Neuronal stem cell (in vitro differentiated cells): ENCODE measurements at regions not wholly inside any gene's neighbourhood (a gene's known extent, or its start where the extent isn't known, plus 50 kb on each side); places are given as distances from the start of the nearest gene placed in this dataset.
"Not testable (repeated sequence)": the region's sequence is repeated elsewhere in the genome, so short reads cannot be mapped to it uniquely, and the experiment has no call there.

Experiments used
- DNase-seq: peaks from one replicate; pipeline ENCODE4 v3.0.0-alpha.2; 2013; ENCODE audit warnings: low spot score
- H2AFZ ChIP-seq: one replicate; pipeline ENCODE4 v1.6.1; 2013; ENCODE audit warnings: mild to moderate bottlenecking, low read length, inconsistent platforms
- H2AK5ac ChIP-seq: 2 replicates; pipeline ENCODE4 v1.6.1; 2013; ENCODE audit warnings: low read depth, mild to moderate bottlenecking, inconsistent platforms, low read length, moderate library complexity, mixed read lengths
- H2BK120ac ChIP-seq: 2 replicates; pipeline ENCODE4 v1.6.1; 2013; ENCODE audit warnings: low read depth, mild to moderate bottlenecking, inconsistent platforms, low read length, moderate library complexity, mixed read lengths
- H2BK12ac ChIP-seq: one replicate; pipeline ENCODE4 v1.6.1; 2013; ENCODE audit warnings: low read length, inconsistent platforms
- H2BK15ac ChIP-seq: 2 replicates; pipeline ENCODE4 v1.6.1; 2013; ENCODE audit warnings: mild to moderate bottlenecking, low read length, inconsistent platforms, mixed read lengths
- H2BK5ac ChIP-seq: one replicate; pipeline ENCODE4 v1.6.1; 2013; ENCODE audit warnings: inconsistent platforms, mild to moderate bottlenecking, low read length, moderate library complexity
- H3K14ac ChIP-seq: one replicate; pipeline ENCODE4 v1.6.1; 2013; ENCODE audit warnings: low read length, inconsistent platforms
- H3K18ac ChIP-seq: 2 replicates; pipeline ENCODE4 v1.6.1; 2013; ENCODE audit warnings: low read length, inconsistent platforms
- H3K23ac ChIP-seq: 2 replicates; pipeline ENCODE4 v1.6.1; 2013; ENCODE audit warnings: low read depth, mild to moderate bottlenecking, mixed read lengths, low read length, inconsistent platforms; ENCODE audit not compliant: poor library complexity
- H3K27ac ChIP-seq: replicated peaks from 3 replicates; pipeline ENCODE4 v1.5.1; 2013; ENCODE audit warnings: low read length, inconsistent platforms
- H3K27me3 ChIP-seq, 3 experiments: 2 replicates each; pipeline ENCODE4 v1.6.1; 2013; ENCODE audit warnings: low read length in 3 of 3, mild to moderate bottlenecking in 2 of 3, inconsistent platforms in 1 of 3, low read depth in 1 of 3, mixed read lengths in 1 of 3, moderate library complexity in 1 of 3; ENCODE audit not compliant: control insufficient read depth in 3 of 3, insufficient read depth in 3 of 3
- H3K36me3 ChIP-seq, 2 donors: replicated peaks in 1 of 2; 2 replicates each; pipeline ENCODE4 v1.6.1; 2013; ENCODE audit warnings: low read length in 2 of 2; ENCODE audit not compliant: control insufficient read depth in 2 of 2, insufficient read depth in 2 of 2
- H3K4ac ChIP-seq: 2 replicates; pipeline ENCODE4 v1.6.1; 2013; ENCODE audit warnings: inconsistent platforms, mild to moderate bottlenecking, low read length, moderate library complexity
- H3K4me1 ChIP-seq, 2 donors: 1 replicate in 1 of 2; 2 replicates in 1 of 2; pipeline ENCODE4 v1.6.1; 2013; ENCODE audit warnings: low read length in 2 of 2, low read depth in 1 of 2; ENCODE audit not compliant: control insufficient read depth in 2 of 2, insufficient read depth in 1 of 2
- H3K4me2 ChIP-seq: one replicate; pipeline ENCODE4 v1.6.1; 2013; ENCODE audit warnings: mild to moderate bottlenecking, low read length, inconsistent platforms; ENCODE audit not compliant: insufficient read depth, poor library complexity, severe bottlenecking
- H3K4me3 ChIP-seq, 2 donors: 2 replicates each; pipeline ENCODE4 v1.5.1; 2013; ENCODE audit warnings: low read length in 2 of 2, mild to moderate bottlenecking in 2 of 2, inconsistent platforms in 1 of 2, moderate library complexity in 1 of 2
- H3K79me1 ChIP-seq: one replicate; pipeline ENCODE4 v1.6.1; 2013; ENCODE audit warnings: low read depth, mild to moderate bottlenecking, inconsistent platforms, low read length, moderate library complexity
- H3K9ac ChIP-seq: one replicate; pipeline ENCODE4 v1.6.1; 2013; ENCODE audit warnings: mild to moderate bottlenecking, low read depth, low read length, inconsistent platforms; ENCODE audit not compliant: poor library complexity
- H3K9me3 ChIP-seq, 2 donors: replicated peaks in 1 of 2; 2 replicates each; pipeline versions ENCODE3 to v1.6.1; 2013; ENCODE audit warnings: low read length in 2 of 2, mild to moderate bottlenecking in 2 of 2, inconsistent platforms in 1 of 2, low read depth in 1 of 2, mixed read lengths in 1 of 2, moderate library complexity in 1 of 2; ENCODE audit not compliant: control insufficient read depth in 2 of 2, insufficient read depth in 1 of 2
- H4K8ac ChIP-seq: one replicate; pipeline ENCODE4 v1.6.1; 2013; ENCODE audit warnings: low read depth, mild to moderate bottlenecking, inconsistent platforms, low read length, moderate library complexity
- H4K91ac ChIP-seq: one replicate; pipeline ENCODE4 v1.6.1; 2013; ENCODE audit warnings: low read length, low read depth, mild to moderate bottlenecking, inconsistent platforms; ENCODE audit not compliant: poor library complexity
- WGBS, 2 donors: extraction: QIAGEN DNeasy Blood & Tissue Kit; methylation state at CpG; one replicate each; pipeline ENCODE4 v1.1.7; 2013; ENCODE audit warnings: missing lambda C conversion rate in 2 of 2, mixed read lengths in 1 of 2; ENCODE audit not compliant: insufficient read length in 2 of 2, insufficient replicate concordance in 1 of 2; ENCODE audit errors: extremely low coverage in 2 of 2; 5-methylcytosine and 5-hydroxymethylcytosine counted together

GRCh38 chr7:128561116-128561722, 84.7 kb downstream of the METTL2B start:
- not testable (repeated sequence) for H3K14ac ChIP-seq, H3K9me3 ChIP-seq, H3K4me1 ChIP-seq, H3K79me1 ChIP-seq, H4K8ac ChIP-seq, H3K9ac ChIP-seq, DNase-seq, H2BK5ac ChIP-seq, H3K18ac ChIP-seq, H2AFZ ChIP-seq, H2BK12ac ChIP-seq, H3K4ac ChIP-seq, H3K23ac ChIP-seq, H2BK15ac ChIP-seq, H3K27ac ChIP-seq, H3K27me3 ChIP-seq, H2BK120ac ChIP-seq, H2AK5ac ChIP-seq, H4K91ac ChIP-seq, H3K4me3 ChIP-seq, H3K4me2 ChIP-seq
- no CpG with 5 or more reads among the region's 4 CpGs for WGBS, 2 donors
- H3K36me3 ChIP-seq = peaks cover 0 to 47% of the 10 kb centered on the region in 2 donors

GRCh38 chr7:128562795-128563194, 86.2 kb downstream of the METTL2B start:
- no CpG with 5 or more reads among the region's 5 CpGs for WGBS, 2 donors
- H2AFZ ChIP-seq, H3K79me1 ChIP-seq, H3K27ac ChIP-seq, H3K9me3 ChIP-seq, H3K4me1 ChIP-seq, H3K23ac ChIP-seq, H2BK12ac ChIP-seq, H4K91ac ChIP-seq, H2AK5ac ChIP-seq, H2BK15ac ChIP-seq, H3K4me2 ChIP-seq, H3K18ac ChIP-seq, H3K4ac ChIP-seq, H3K4me3 ChIP-seq, H2BK120ac ChIP-seq, H2BK5ac ChIP-seq, DNase-seq, H3K27me3 ChIP-seq, H4K8ac ChIP-seq, H3K9ac ChIP-seq, H3K14ac ChIP-seq: not testable (repeated sequence)
- peaks cover 0 to 51% of the 10 kb centered on the region in 2 donors for H3K36me3 ChIP-seq

GRCh38 chr7:128564123-128564700, 87.7 kb downstream of the METTL2B start:
- not testable (repeated sequence) for H4K8ac ChIP-seq, H3K27me3 ChIP-seq, H3K4me2 ChIP-seq, H3K4ac ChIP-seq, H3K18ac ChIP-seq, H4K91ac ChIP-seq, H2AK5ac ChIP-seq, H2AFZ ChIP-seq, H3K9me3 ChIP-seq, H3K27ac ChIP-seq, H3K23ac ChIP-seq, H2BK5ac ChIP-seq, H2BK12ac ChIP-seq, H3K9ac ChIP-seq, H2BK120ac ChIP-seq, H3K4me3 ChIP-seq, DNase-seq, H3K14ac ChIP-seq, H3K4me1 ChIP-seq, H3K79me1 ChIP-seq, H2BK15ac ChIP-seq
- H3K36me3 ChIP-seq = peaks cover 0 to 47% of the 10 kb centered on the region in 2 donors
- WGBS, 2 donors = no CpG with 5 or more reads among the region's 2 CpGs

- H3K79me1 ChIP-seq, H3K9me3 ChIP-seq, H2BK15ac ChIP-seq, H3K9ac ChIP-seq, H2BK5ac ChIP-seq, H2AFZ ChIP-seq, H3K27me3 ChIP-seq, H3K23ac ChIP-seq, H3K14ac ChIP-seq, H3K4me1 ChIP-seq, H4K91ac ChIP-seq, H2BK12ac ChIP-seq, H4K8ac ChIP-seq, H3K4me2 ChIP-seq, H2AK5ac ChIP-seq, H3K27ac ChIP-seq, H3K4ac ChIP-seq, H2BK120ac ChIP-seq, DNase-seq, H3K4me3 ChIP-seq, H3K18ac ChIP-seq: not testable (repeated sequence)
- H3K36me3 ChIP-seq = peaks cover 0 to 41% of the 10 kb centered on the region in 2 donors
- WGBS, 2 donors = no CpG with 5 or more reads among the region's 4 CpGs
Observed at GRCh38 chr7:128564932-128565864, 88.7 kb downstream of the METTL2B start.
